ENCODE measurements at regions not wholly inside any gene's neighbourhood (a gene's known extent, or its start where the extent isn't known, plus 50 kb on each side); places are given as distances from the start of the nearest gene placed in this dataset.
A peak's percentile ranks its signal among the peaks of the same experiment; 100 is the strongest.

DNA sequence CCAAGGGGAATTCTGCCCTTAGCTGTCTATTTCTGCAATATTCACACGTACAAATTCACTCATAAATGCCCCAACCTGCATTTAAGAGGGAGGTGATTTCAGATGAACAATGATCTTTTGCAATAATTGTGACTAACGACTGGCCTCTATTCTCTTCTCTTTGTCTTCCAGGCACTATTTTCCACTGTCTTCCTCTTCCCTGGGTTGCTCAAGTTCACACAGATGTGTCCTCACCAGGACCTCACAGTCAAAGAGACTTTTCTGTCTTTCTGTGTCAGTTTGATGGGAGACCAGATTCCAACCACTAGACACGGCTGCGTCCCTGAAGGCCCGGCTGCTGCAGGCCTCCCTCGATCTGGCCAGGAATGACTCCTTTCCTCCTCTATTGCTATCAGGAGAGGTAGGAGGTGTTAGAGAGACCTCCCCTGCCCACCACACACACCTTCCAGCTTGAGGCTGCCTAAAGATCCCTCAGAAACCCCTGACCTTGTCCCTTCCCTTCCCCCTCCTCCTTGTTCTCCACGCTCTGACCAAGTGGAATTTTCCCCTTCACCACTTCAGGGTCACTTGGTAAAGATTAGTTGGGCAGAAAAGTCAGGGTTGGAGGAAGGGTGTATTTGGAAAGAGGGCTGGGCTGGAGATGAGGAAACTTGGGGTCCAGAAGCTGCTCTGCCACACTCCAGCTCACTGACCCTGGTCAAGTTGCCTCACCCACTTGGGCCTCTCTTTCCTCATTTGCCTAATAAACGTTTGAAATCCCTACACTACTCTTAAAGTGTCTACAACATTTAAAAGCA lies 109.2 kb upstream of the COPS8 start:
- no peak for DNase-seq

GRCh38 chr2:236977063-236977851 lies 108.4 kb upstream of the COPS8 start:
- WGBS, 2 donors: 73 to 88% methylated on average over 11 of the region's 11 CpGs
- Histone ChIP-seq H3K9me3 (ENCODE audit: control insufficient read depth in 4 of 4, insufficient read depth in 3 of 4, low read length in 3 of 4) (no peaks in the 10 kb centered on the region), H3K27me3 (ENCODE audit: control insufficient read depth in 3 of 3, insufficient read depth in 3 of 3, low read length in 2 of 3) (no peaks in the 10 kb centered on the region), H3K4me3 (no peak overlapping the region), H3K36me3 (ENCODE audit: control insufficient read depth in 4 of 4, insufficient read depth in 4 of 4, low read length in 4 of 4) (no peaks in the 10 kb centered on the region), H3K9ac (ENCODE audit: insufficient read depth in 1 of 2, low read length in 2 of 2) (no peak overlapping the region), H3K4me1 (ENCODE audit: control insufficient read depth in 5 of 5, insufficient read depth in 5 of 5, low read length in 5 of 5) (peaks cover 0 to 27% (median 12%) of the 10 kb centered on the region in 5 donors), H3K27ac (ENCODE audit: low read depth in 1 of 2, low read length in 1 of 2) (no peak overlapping the region)
- DNase-seq (no peak), ATAC-seq (ENCODE audit: insufficient read depth, low FRiP score) (no peak)
- TF ChIP-seq CTCF (IDR thresholded peaks at IDR 0.05; ENCODE audit: control extremely low read depth, extremely low read depth): no peak

More for the DNA sequence above, 109.2 kb upstream of the COPS8 start:
- no peak for TF ChIP-seq CTCF (IDR thresholded peaks at IDR 0.05; ENCODE audit: control extremely low read depth, extremely low read depth)
- Histone ChIP-seq H3K4me1 (ENCODE audit: control insufficient read depth in 5 of 5, insufficient read depth in 5 of 5, low read length in 5 of 5) (peaks cover 0 to 35% (median 18%) of the 10 kb centered on the region in 5 donors), H3K4me3 (no peak overlapping the region), H3K36me3 (ENCODE audit: control insufficient read depth in 4 of 4, insufficient read depth in 4 of 4, low read length in 4 of 4) (no peaks in the 10 kb centered on the region), H3K27me3 (ENCODE audit: control insufficient read depth in 3 of 3, insufficient read depth in 3 of 3, low read length in 2 of 3) (no peaks in the 10 kb centered on the region), H3K9ac (ENCODE audit: insufficient read depth in 1 of 2, low read length in 2 of 2) (no peak overlapping the region), H3K9me3 (ENCODE audit: control insufficient read depth in 4 of 4, insufficient read depth in 3 of 4, low read length in 3 of 4) (no peaks in the 10 kb centered on the region), H3K27ac (ENCODE audit: low read depth in 1 of 2, low read length in 1 of 2) (peak overlapping the region in 1 of 2 donors; percentile 57)
- 37 to 76% methylated on average over 8 of the region's 8 CpGs for WGBS, 2 donors
- no peak for ATAC-seq (ENCODE audit: insufficient read depth, low FRiP score)

DNA sequence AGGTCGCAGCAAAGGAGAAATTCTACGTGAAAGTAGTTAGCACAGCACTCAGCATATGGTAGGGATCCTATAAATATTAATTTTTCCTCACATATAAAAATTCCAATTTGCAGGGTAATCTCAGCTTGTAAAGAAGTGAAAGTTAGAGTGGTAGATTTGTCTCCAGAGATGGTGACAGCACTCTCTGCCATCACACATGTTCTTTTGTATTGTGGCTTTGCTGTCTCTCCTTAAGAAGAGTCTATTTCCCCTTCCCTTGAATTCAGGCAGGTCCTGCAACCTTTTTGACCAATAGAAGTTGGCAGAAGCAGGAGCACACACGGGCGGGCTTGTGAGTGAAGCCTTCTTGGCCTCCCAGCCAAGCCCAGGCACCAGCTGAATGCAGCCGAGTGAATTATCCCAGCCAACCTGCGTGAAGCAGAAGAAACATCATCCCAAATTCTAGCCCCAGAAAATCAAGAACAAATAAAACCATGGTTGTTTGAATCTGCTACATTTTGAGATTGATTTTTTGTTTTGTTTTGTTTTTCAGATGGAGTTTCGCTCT lies 107.8 kb upstream of the COPS8 start:
- peaks cover 0 to 4% (median under 1%) of the 10 kb centered on the region in 4 donors for H3K9me3 ChIP-seq (ENCODE audit: control insufficient read depth in 4 of 4, insufficient read depth in 3 of 4, low read length in 3 of 4)
- no peak overlapping the region for H3K27ac ChIP-seq (ENCODE audit: low read depth in 1 of 2, low read length in 1 of 2)
- 84 to 91% methylated on average over 7 of the region's 7 CpGs for WGBS, 2 donors
- DNase-seq: no peak
- H3K9ac ChIP-seq (ENCODE audit: insufficient read depth in 1 of 2, low read length in 2 of 2): no peak overlapping the region
- no peak overlapping the region for H3K4me3 ChIP-seq
- no peak for TF ChIP-seq CTCF (IDR thresholded peaks at IDR 0.05; ENCODE audit: control extremely low read depth, extremely low read depth)
- ATAC-seq (ENCODE audit: insufficient read depth, low FRiP score): no peak
- H3K36me3 ChIP-seq (ENCODE audit: control insufficient read depth in 4 of 4, insufficient read depth in 4 of 4, low read length in 4 of 4): no peaks in the 10 kb centered on the region
- peaks cover 0 to 20% (median 5%) of the 10 kb centered on the region in 5 donors for H3K4me1 ChIP-seq (ENCODE audit: control insufficient read depth in 5 of 5, insufficient read depth in 5 of 5, low read length in 5 of 5)
- no peaks in the 10 kb centered on the region for H3K27me3 ChIP-seq (ENCODE audit: control insufficient read depth in 3 of 3, insufficient read depth in 3 of 3, low read length in 2 of 3)
